KMS-11 (cell line): ENCODE measurements at regions not wholly inside any gene's neighbourhood (a gene's known extent, or its start where the extent isn't known, plus 50 kb on each side); places are given as distances from the start of the nearest gene placed in this dataset.

Source experiments
- H2AFZ ChIP-seq: fragments of 200-600 bp; sonication (generic); 2 replicates; pipeline ENCODE4 v1.6.1; 2016; ENCODE audit warnings: antibody characterized with exemption, mixed run types, low read depth
- H3K27ac ChIP-seq: fragments of 200-600 bp; sonication (generic); 2 replicates; pipeline ENCODE4 v1.6.1; 2016; ENCODE audit warnings: mild to moderate bottlenecking, mixed run types
- H3K27me3 ChIP-seq: fragments of 200-600 bp; sonication (generic); 2 replicates; pipeline ENCODE4 v1.6.1; 2017; ENCODE audit warnings: mild to moderate bottlenecking, low read depth, mixed run types, moderate library complexity; ENCODE audit not compliant: insufficient read depth
- H3K36me3 ChIP-seq: fragments of 200-600 bp; sonication (generic); 2 replicates; pipeline ENCODE4 v1.6.1; 2017; ENCODE audit warnings: mild to moderate bottlenecking, mixed run types; ENCODE audit not compliant: insufficient read depth
- H3K4me1 ChIP-seq: fragments of 200-600 bp; sonication (generic); 2 replicates; pipeline ENCODE4 v1.6.1; 2016; ENCODE audit warnings: mild to moderate bottlenecking, low read depth, mixed run types; ENCODE audit not compliant: poor library complexity, severe bottlenecking
- H3K4me2 ChIP-seq: fragments of 200-600 bp; sonication (generic); 2 replicates; pipeline ENCODE4 v1.7.0; 2016; ENCODE audit warnings: mild to moderate bottlenecking, mixed run types
- H3K4me3 ChIP-seq: fragments of 200-600 bp; sonication (generic); IDR thresholded peaks from 2 replicates; pipeline ENCODE4 v1.6.1; 2017; ENCODE audit warnings: low read depth, low read length, mixed read lengths; ENCODE audit not compliant: insufficient read depth
- H3K79me2 ChIP-seq: fragments of 200-600 bp; sonication (generic); 2 replicates; pipeline ENCODE4 v1.6.1; 2016; ENCODE audit warnings: low read depth, mixed run types; ENCODE audit not compliant: insufficient read depth
- H3K9ac ChIP-seq: fragments of 200-600 bp; sonication (generic); 2 replicates; pipeline ENCODE4 v1.6.1; 2016; ENCODE audit warnings: mild to moderate bottlenecking, mixed run types
- H4K20me1 ChIP-seq: fragments of 200-600 bp; sonication (generic); 2 replicates; pipeline ENCODE4 v1.6.1; 2016; ENCODE audit warnings: mild to moderate bottlenecking, mixed run types; ENCODE audit not compliant: insufficient read depth
- CTCF ChIP-seq: fragments of 200-600 bp; sonication (generic); conservative IDR thresholded peaks from 2 replicates; pipeline ENCODE4 v1.6.1; 2017; ENCODE audit warnings: low read depth, mild to moderate bottlenecking, antibody characterized with exemption, low read length, moderate library complexity, mixed read lengths

- Histone ChIP-seq H3K79me2 (no peaks in the 10 kb centered on the region), H3K4me1 (no peaks in the 10 kb centered on the region), H3K4me3 (no peak overlapping the region), H3K4me2 (no peak overlapping the region), H3K36me3 (no peaks in the 10 kb centered on the region), H2AFZ (no peak overlapping the region), H3K27me3 (no peaks in the 10 kb centered on the region), H3K9ac (no peak overlapping the region), H4K20me1 (no peaks in the 10 kb centered on the region), H3K27ac (no peak overlapping the region)
- no peak for TF ChIP-seq CTCF
Observed at GRCh38 chr2:45199973-45200372, 190.7 kb upstream of the SIX2 start.

GRCh38 chr2:45195916-45196315 lies 186.7 kb upstream of the SIX2 start:
- no peak for TF ChIP-seq CTCF
- no peaks in the 10 kb centered on the region for H3K79me2 ChIP-seq
- no peaks in the 10 kb centered on the region for H3K27me3 ChIP-seq
- no peaks in the 10 kb centered on the region for H4K20me1 ChIP-seq
- no peak overlapping the region for H3K27ac ChIP-seq
- H3K36me3 ChIP-seq = no peaks in the 10 kb centered on the region
- H3K4me1 ChIP-seq = no peaks in the 10 kb centered on the region
- H3K4me2 ChIP-seq = no peak overlapping the region
- H3K9ac ChIP-seq = no peak overlapping the region
- no peak overlapping the region for H3K4me3 ChIP-seq
- no peak overlapping the region for H2AFZ ChIP-seq

DNA sequence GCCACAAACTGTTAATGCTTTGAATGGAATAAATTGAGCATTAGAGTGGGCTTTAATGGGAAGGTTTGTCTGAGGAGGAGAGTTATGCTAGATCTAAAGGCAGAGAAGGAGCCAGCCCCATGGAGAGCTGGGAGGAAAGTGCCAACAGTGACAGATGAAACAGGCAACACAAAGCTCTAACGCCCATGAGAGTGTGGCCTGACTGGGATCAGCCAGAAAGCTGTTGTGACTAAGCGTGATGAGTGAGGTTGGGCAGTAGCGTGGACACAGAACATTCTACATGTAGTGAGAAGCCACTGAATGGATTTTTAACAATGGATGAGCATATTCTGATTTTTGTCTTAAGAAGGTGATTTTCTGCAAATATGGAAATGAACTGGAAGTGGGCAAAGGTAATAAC lies 185.3 kb upstream of the SIX2 start:
- no peak overlapping the region for H3K27ac ChIP-seq
- H3K4me1 ChIP-seq = no peaks in the 10 kb centered on the region
- no peaks in the 10 kb centered on the region for H3K79me2 ChIP-seq
- no peaks in the 10 kb centered on the region for H3K27me3 ChIP-seq
- H3K36me3 ChIP-seq = no peaks in the 10 kb centered on the region
- H4K20me1 ChIP-seq = no peaks in the 10 kb centered on the region
- no peak overlapping the region for H3K4me3 ChIP-seq
- no peak overlapping the region for H3K9ac ChIP-seq
- no peak overlapping the region for H2AFZ ChIP-seq
- H3K4me2 ChIP-seq = no peak overlapping the region
- no peak for TF ChIP-seq CTCF

DNA sequence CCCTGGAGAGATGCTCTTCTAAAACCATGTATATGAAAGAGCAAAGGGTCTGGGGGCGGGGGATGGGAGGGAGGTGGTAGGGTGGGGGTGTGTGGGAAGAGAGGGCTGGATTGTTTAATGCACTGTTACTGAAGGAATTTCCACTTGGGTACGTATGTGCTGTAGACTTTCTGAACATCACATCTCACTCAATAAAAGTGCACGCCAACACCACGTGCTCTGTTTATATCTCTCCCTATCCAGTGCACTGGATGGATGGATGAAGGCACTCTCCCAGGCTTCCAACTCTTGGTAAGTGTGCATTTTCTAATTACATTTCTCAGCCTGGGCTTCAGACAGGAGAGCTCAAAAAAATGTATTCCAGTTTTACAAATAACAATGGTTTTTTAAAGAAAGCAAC lies 184.3 kb upstream of the SIX2 start:
- no peak for TF ChIP-seq CTCF
- Histone ChIP-seq H3K79me2 (no peaks in the 10 kb centered on the region), H3K36me3 (no peaks in the 10 kb centered on the region), H3K9ac (no peak overlapping the region), H3K4me2 (no peak overlapping the region), H3K4me1 (no peaks in the 10 kb centered on the region), H3K4me3 (no peak overlapping the region), H3K27me3 (no peaks in the 10 kb centered on the region), H3K27ac (no peak overlapping the region), H4K20me1 (no peaks in the 10 kb centered on the region), H2AFZ (no peak overlapping the region)

GRCh38 chr2:45192991-45193390 lies 183.7 kb upstream of the SIX2 start:
- no peak overlapping the region for H3K27ac ChIP-seq
- H3K9ac ChIP-seq = no peak overlapping the region
- no peaks in the 10 kb centered on the region for H4K20me1 ChIP-seq
- no peaks in the 10 kb centered on the region for H3K4me1 ChIP-seq
- TF ChIP-seq CTCF = no peak
- H3K4me2 ChIP-seq = no peak overlapping the region
- H3K27me3 ChIP-seq = no peaks in the 10 kb centered on the region
- H2AFZ ChIP-seq = no peak overlapping the region
- no peaks in the 10 kb centered on the region for H3K79me2 ChIP-seq
- no peak overlapping the region for H3K4me3 ChIP-seq
- no peaks in the 10 kb centered on the region for H3K36me3 ChIP-seq
